HepG2 (cell line): ENCODE measurements at regions not wholly inside any gene's neighbourhood (a gene's known extent, or its start where the extent isn't known, plus 50 kb on each side); places are given as distances from the start of the nearest gene placed in this dataset.

ENCODE experiments used
- JDP2 ChIP-seq: sonication (generic); formaldehyde crosslinking; IDR thresholded peaks from 2 replicates; pipeline ENCODE4 v1.8.1; 2022; ENCODE audit warnings: missing genetic modification reagents, borderline replicate concordance
- ZHX2 ChIP-seq, 2 experiments: sonication (generic) in 1 of 2; formaldehyde crosslinking in 1 of 2; IDR thresholded peaks; 2 replicates each; pipeline versions ENCODE4 v1.6.1 to v1.9.0; 2014 to 2022; ENCODE audit warnings: antibody characterized with exemption in 1 of 2, borderline replicate concordance in 1 of 2, inconsistent platforms in 1 of 2, low read depth in 1 of 2, missing genetic modification reagents in 1 of 2
- ZNF609 ChIP-seq: sonication (generic); formaldehyde crosslinking; IDR thresholded peaks from 2 replicates; pipeline ENCODE4 v1.4.0; 2020; ENCODE audit warnings: mild to moderate bottlenecking, missing genetic modification reagents, borderline replicate concordance
- TF ChIP-seq, protein P1 (sequence below): sonication (generic); formaldehyde crosslinking; IDR thresholded peaks from one replicate; pipeline ENCODE4 v1.5.1; 2020; ENCODE audit warnings: mild to moderate bottlenecking, missing genetic modification reagents; ENCODE audit errors: not compliant biosample characterization

- TF ChIP-seq, protein P1, sequence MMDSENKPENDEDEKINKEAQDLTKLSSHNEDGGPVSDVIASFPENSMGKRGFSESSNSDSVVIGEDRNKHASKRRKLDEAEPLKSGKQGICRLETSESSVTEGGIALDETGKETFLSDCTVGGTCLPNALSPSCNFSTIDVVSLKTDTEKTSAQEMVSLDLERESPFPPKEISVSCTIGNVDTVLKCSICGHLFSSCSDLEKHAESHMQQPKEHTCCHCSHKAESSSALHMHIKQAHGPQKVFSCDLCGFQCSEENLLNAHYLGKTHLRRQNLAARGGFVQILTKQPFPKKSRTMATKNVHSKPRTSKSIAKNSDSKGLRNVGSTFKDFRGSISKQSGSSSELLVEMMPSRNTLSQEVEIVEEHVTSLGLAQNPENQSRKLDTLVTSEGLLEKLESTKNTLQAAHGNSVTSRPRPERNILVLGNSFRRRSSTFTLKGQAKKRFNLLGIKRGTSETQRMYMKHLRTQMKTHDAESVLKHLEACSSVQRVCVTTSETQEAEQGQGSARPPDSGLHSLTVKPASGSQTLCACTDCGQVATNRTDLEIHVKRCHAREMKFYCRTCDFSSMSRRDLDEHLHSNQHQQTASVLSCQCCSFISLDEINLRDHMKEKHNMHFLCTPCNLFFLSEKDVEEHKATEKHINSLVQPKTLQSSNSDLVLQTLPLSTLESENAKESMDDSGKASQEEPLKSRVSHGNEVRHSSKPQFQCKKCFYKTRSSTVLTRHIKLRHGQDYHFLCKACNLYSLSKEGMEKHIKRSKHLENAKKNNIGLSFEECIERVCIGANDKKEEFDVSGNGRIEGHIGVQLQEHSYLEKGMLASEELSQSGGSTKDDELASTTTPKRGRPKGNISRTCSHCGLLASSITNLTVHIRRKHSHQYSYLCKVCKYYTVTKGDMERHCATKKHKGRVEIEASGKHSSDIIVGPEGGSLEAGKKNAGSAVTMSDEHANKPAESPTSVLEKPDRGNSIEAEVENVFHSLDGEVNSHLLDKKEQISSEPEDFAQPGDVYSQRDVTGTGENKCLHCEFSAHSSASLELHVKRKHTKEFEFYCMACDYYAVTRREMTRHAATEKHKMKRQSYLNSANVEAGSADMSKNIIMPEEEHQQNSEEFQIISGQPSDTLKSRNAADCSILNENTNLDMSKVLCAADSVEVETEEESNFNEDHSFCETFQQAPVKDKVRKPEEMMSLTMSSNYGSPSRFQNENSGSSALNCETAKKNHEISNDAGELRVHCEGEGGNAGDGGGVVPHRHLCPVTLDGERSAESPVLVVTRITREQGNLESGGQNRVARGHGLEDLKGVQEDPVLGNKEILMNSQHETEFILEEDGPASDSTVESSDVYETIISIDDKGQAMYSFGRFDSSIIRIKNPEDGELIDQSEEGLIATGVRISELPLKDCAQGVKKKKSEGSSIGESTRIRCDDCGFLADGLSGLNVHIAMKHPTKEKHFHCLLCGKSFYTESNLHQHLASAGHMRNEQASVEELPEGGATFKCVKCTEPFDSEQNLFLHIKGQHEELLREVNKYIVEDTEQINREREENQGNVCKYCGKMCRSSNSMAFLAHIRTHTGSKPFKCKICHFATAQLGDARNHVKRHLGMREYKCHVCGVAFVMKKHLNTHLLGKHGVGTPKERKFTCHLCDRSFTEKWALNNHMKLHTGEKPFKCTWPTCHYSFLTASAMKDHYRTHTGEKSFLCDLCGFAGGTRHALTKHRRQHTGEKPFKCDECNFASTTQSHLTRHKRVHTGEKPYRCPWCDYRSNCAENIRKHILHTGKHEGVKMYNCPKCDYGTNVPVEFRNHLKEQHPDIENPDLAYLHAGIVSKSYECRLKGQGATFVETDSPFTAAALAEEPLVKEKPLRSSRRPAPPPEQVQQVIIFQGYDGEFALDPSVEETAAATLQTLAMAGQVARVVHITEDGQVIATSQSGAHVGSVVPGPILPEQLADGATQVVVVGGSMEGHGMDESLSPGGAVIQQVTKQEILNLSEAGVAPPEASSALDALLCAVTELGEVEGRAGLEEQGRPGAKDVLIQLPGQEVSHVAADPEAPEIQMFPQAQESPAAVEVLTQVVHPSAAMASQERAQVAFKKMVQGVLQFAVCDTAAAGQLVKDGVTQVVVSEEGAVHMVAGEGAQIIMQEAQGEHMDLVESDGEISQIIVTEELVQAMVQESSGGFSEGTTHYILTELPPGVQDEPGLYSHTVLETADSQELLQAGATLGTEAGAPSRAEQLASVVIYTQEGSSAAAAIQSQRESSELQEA (CRISPR knock-in tag): no peak
- TF ChIP-seq ZNF609 (CRISPR knock-in tag) (peak; percentile 53; the same call in 1 of the 2 replicates), ZHX2 (IDR thresholded peaks at IDR 0.05; ENCODE audit: low read depth) (no peak), ZHX2 (CRISPR knock-in tag; IDR thresholded peaks at IDR 0.05; ENCODE audit: borderline replicate concordance) (0 out of 2 replicates have a peak, but pooled peaks have one; percentile 62), JDP2 (CRISPR knock-in tag) (no peak)
Observed at GRCh38 chr2:144332356-144333142, 187.4 kb downstream of the ZEB2 start (continued).
